GM12872 (cell line): ENCODE measurements at regions not wholly inside any gene's neighbourhood (a gene's known extent, or its start where the extent isn't known, plus 50 kb on each side); places are given as distances from the start of the nearest gene placed in this dataset.

Experiments used
- TF ChIP-seq, protein P1 (sequence below): IDR thresholded peaks from 3 replicates; pipeline ENCODE4 v1.5.1; 2011; ENCODE audit warnings: low read depth, mild to moderate bottlenecking, low read length, moderate library complexity; ENCODE audit not compliant: insufficient read depth

DNA sequence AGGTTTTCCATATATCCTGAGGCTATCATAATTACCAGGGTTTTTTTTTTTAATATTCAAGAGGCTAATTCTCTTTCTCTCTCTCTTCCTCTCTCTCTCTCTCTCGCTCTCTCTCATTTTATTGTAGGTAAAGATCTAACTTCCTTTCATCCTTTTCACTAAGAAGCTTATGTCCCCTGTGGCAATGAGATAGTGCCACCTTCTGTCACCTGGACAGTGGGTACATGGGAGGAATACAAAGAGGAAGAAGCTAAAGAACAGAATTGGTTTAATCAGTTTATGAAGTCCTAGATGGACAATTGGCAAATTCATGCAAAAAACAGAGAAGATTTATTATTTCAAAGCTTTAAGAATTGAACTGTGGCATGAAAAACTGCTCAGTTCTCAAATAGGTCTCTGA lies 1582.3 kb upstream of the TMEFF2 start:
- TF ChIP-seq, protein P1, sequence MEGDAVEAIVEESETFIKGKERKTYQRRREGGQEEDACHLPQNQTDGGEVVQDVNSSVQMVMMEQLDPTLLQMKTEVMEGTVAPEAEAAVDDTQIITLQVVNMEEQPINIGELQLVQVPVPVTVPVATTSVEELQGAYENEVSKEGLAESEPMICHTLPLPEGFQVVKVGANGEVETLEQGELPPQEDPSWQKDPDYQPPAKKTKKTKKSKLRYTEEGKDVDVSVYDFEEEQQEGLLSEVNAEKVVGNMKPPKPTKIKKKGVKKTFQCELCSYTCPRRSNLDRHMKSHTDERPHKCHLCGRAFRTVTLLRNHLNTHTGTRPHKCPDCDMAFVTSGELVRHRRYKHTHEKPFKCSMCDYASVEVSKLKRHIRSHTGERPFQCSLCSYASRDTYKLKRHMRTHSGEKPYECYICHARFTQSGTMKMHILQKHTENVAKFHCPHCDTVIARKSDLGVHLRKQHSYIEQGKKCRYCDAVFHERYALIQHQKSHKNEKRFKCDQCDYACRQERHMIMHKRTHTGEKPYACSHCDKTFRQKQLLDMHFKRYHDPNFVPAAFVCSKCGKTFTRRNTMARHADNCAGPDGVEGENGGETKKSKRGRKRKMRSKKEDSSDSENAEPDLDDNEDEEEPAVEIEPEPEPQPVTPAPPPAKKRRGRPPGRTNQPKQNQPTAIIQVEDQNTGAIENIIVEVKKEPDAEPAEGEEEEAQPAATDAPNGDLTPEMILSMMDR, result no peak

DNA sequence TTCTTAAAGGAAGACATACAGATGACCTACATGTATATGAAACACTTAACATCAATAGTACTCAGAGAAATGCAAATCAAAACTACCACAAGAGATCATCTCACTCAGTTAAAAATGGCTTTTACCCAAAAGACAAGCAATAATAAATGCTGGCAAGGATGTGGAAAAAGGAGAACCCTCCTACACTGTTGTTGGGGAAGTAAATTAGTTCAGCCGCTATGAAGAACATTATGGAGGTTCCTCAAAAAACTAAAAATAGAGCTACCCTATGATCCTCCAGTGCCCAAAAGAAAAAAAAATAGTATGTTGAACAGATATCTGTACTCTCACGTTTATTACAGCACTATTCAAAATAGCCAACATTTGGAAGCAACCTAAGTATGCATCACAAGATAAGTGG lies 1579.4 kb upstream of the TMEFF2 start:
- TF ChIP-seq, protein P1, result no peak

DNA sequence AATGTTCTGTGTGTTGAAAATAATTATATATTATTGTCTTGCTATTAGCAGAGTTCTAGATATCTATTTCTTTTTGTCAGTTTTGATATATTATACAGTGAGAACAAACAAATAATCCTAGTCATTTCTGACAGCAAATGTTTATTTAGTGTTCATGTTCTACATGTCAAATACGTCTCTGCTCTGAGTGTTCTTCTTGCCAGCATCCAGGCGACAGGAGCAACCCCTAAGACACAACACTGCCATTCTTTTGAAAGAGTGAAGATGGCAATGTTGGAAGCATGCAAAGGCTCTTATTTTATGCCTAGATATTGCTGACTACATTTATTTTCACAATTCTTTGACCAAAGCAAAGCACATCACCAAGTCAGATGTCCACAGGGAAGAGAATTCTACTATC lies 1556.6 kb upstream of the TMEFF2 start:
- TF ChIP-seq, protein P1, result no peak

DNA sequence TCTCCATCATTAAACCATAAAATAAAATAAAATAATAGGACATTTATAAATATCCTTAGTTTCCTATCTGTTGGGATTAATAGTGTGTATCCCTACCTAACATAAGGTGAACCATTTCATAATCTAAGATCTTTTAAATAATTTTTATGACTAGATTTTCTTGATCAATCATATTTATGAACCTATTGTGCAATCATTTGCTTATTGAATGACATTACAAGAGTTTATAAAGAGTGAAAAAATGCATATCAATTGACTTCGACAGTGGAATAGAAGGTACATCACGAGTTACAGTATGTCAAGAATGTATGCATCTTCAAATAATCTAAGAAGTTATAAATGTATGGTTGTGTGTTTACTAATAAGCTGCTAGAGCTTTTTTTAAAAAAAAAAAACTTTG lies 1554.8 kb upstream of the TMEFF2 start:
- TF ChIP-seq, protein P1, result no peak

DNA sequence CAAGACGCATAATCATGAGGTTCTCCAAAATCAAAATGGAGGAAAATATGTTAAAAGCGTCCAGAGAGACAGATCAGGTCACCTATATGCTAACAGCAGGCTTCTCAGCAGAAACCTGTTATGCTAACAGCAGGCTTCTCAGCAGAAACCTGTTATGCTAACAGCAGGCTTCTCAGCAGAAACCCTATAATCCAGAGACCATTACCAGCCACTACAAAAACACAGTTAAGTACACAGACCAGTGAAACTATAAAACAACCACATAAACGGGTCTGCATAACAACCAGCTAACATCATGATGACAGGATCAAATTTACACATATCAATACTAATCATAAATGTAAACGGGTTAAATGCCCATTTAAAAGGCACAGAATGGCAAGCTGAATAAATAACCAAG lies 1548.4 kb upstream of the TMEFF2 start:
- TF ChIP-seq, protein P1, result no peak

DNA sequence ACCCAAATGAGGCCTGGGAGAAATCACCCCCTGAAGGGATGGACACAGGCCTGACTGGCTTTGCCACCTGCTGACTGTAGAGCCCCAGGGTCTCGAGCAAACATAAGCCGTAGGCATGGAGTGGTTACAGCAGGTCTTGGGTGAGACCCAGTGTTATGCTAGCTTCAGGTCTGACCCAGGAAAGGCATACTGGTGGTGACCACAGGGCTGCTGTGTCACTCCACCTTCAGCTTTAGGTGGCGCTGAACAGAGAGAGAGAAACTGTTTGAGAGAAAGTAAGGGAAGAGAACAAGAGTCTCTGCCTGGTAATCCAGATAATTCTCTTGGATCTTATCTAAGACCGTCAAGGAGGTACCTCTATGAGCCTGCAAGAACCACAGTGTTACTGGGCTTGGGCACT lies 1544.2 kb upstream of the TMEFF2 start:
- TF ChIP-seq, protein P1, result no peak

DNA sequence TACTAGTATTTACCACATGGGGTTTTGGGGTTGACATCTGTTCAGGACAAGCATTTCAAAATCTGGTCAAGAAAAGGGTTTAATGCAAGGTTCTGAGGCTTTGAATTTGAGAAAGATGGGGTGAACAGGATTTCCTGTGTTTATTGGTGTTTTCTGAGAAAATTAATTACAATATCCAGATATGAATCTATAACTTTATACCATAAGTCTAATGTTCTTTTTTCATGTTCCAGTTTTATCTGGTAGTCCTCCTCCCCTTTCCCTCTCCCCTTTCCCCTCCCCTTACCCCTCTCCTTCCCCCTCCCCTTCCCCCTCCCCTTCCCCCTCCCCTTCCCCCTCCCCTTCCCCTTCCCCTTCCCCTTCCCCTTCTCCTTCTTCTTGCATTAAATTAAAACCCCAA lies 1518.2 kb upstream of the TMEFF2 start:
- TF ChIP-seq, protein P1, result no peak

DNA sequence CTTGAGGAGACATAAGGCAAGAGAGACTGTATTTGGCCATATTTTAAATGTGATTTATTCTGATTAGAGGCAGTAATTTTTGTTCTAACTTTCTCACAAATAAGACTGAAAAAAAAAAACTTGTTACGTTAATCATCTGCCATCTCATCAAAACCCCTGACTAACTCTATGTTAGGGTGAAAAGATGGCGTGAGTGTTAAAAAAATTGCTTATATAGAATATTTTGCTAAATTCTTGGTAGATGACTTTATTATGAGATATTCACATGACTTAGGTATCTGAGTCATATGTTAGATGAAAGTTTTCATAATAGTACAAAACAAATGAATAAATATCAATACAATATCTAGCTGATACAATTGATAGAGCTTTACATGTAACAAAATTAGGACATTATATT lies 1508.7 kb upstream of the TMEFF2 start:
- TF ChIP-seq, protein P1, result no peak
